Body of pancreas (tissue), 4 donors: ENCODE measurements at regions not wholly inside any gene's neighbourhood (a gene's known extent, or its start where the extent isn't known, plus 50 kb on each side); places are given as distances from the start of the nearest gene placed in this dataset.

Experiments
- POLR2A ChIP-seq, 3 donors: fragments of 450-650 bp; IDR thresholded peaks; one replicate each; pipeline ENCODE4 v1.6.1; 2016; ENCODE audit warnings: antibody characterized with exemption in 3 of 3, mild to moderate bottlenecking in 2 of 3
- TF ChIP-seq, protein P1 (sequence below), 7 experiments: fragments of 450-650 bp in 4 of 7; fragments of 200-600 bp in 3 of 7; sonication (generic) in 3 of 7; IDR thresholded peaks; one replicate each; pipeline ENCODE4 v1.5.1; 2016 to 2019; ENCODE audit warnings: antibody characterized with exemption in 7 of 7

- no peak for TF ChIP-seq POLR2A (IDR thresholded peaks at IDR 0.05)
- TF ChIP-seq, protein P1, sequence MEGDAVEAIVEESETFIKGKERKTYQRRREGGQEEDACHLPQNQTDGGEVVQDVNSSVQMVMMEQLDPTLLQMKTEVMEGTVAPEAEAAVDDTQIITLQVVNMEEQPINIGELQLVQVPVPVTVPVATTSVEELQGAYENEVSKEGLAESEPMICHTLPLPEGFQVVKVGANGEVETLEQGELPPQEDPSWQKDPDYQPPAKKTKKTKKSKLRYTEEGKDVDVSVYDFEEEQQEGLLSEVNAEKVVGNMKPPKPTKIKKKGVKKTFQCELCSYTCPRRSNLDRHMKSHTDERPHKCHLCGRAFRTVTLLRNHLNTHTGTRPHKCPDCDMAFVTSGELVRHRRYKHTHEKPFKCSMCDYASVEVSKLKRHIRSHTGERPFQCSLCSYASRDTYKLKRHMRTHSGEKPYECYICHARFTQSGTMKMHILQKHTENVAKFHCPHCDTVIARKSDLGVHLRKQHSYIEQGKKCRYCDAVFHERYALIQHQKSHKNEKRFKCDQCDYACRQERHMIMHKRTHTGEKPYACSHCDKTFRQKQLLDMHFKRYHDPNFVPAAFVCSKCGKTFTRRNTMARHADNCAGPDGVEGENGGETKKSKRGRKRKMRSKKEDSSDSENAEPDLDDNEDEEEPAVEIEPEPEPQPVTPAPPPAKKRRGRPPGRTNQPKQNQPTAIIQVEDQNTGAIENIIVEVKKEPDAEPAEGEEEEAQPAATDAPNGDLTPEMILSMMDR (IDR thresholded peaks at IDR 0.05), result no peak
Measured at GRCh38 chr20:55053389-55053788, 578.0 kb downstream of the DOK5 start.
